Endothelial cell of umbilical vein (primary cell): ENCODE measurements at regions not wholly inside any gene's neighbourhood (a gene's known extent, or its start where the extent isn't known, plus 50 kb on each side); places are given as distances from the start of the nearest gene placed in this dataset.

Source experiments
- BruUV-seq: library from RNA; stranded (reverse); fragments of 400-500 nt; replicated peaks from 2 replicates; lab custom pipeline; 2021; lab: Mats Ljungman, UMichigan
- CTCF ChIA-PET: fragments of 300-600, 350-600 bp; sonication (Branson Sonifier 250); formaldehyde crosslinking; loops from one replicate; lab custom pipeline; 2021; ENCODE audit warnings: antibody characterized with exemption, inconsistent platforms; lab: Charles Lee
- POLR2A ChIA-PET: fragments of 300-600, 350-600 bp; sonication (Branson Sonifier 250); formaldehyde crosslinking; loops from one replicate; lab custom pipeline; 2021; ENCODE audit warnings: antibody characterized with exemption, inconsistent platforms; lab: Charles Lee
- DNase-seq: peaks from one replicate; pipeline ENCODE4 v3.0.0-alpha.2; 2011; ENCODE audit warnings: low read depth, low spot score
- FAIRE-seq: peaks from 2 replicates; lab custom pipeline; 2011; peaks lifted over from hg19 to GRCh38; lab: Jason Lieb, UNC
- H2AFZ ChIP-seq: 2 replicates; pipeline ENCODE4 v1.6.0; 2012; ENCODE audit warnings: low read depth, low read length, control low read depth, inconsistent platforms
- H3K27ac ChIP-seq: 2 replicates; pipeline ENCODE4 v1.5.1; 2011; ENCODE audit warnings: low read depth, mild to moderate bottlenecking, control low read depth, low read length, moderate library complexity; ENCODE audit not compliant: insufficient read depth
- H3K27me3 ChIP-seq, 2 experiments: 2 replicates each; pipeline versions ENCODE4 v1.6.0 to v1.6.1; 2011; ENCODE audit warnings: low read length in 2 of 2, mixed read lengths in 1 of 2; ENCODE audit not compliant: control insufficient read depth in 2 of 2, insufficient read depth in 2 of 2
- H3K36me3 ChIP-seq, 2 experiments: 2 replicates in 1 of 2; 3 replicates in 1 of 2; pipeline ENCODE4 v1.5.1; 2011; ENCODE audit warnings: low read length in 2 of 2, mild to moderate bottlenecking in 1 of 2, moderate library complexity in 1 of 2; ENCODE audit not compliant: control insufficient read depth in 2 of 2, insufficient read depth in 2 of 2; ENCODE audit errors: extremely low read depth in 1 of 2
- H3K4me1 ChIP-seq: 3 replicates; pipeline ENCODE4 v1.5.1; 2011; ENCODE audit warnings: mild to moderate bottlenecking, low read length; ENCODE audit not compliant: control insufficient read depth, insufficient read depth; ENCODE audit errors: extremely low read depth
- H3K4me2 ChIP-seq: 2 replicates; pipeline ENCODE4 v1.6.1; 2011; ENCODE audit warnings: low read length, control low read depth, mixed read lengths; ENCODE audit not compliant: insufficient read depth
- H3K4me3 ChIP-seq, 3 experiments: fragments of 200-600 bp in 1 of 3; sonication (generic), shearing (Covaris generic) in 1 of 3; replicated peaks in 1 of 3; 2 replicates each; pipeline ENCODE4 v1.5.1; 2011 to 2016; ENCODE audit warnings: control low read depth in 3 of 3, low read length in 3 of 3, mild to moderate bottlenecking in 2 of 3, inconsistent platforms in 1 of 3, low read depth in 1 of 3, moderate library complexity in 1 of 3; ENCODE audit not compliant: insufficient read depth in 1 of 3
- H3K79me2 ChIP-seq: 2 replicates; pipeline ENCODE4 v1.6.0; 2012; ENCODE audit warnings: low read length, inconsistent platforms; ENCODE audit not compliant: control insufficient read depth, insufficient read depth
- H3K9ac ChIP-seq: replicated peaks from 2 replicates; pipeline ENCODE3; 2011; ENCODE audit warnings: low read length, control low read depth; ENCODE audit not compliant: insufficient read depth; ENCODE audit errors: extremely low read depth
- H3K9me1 ChIP-seq: replicated peaks from 3 replicates; pipeline ENCODE4 v1.6.0; 2011; ENCODE audit warnings: mild to moderate bottlenecking, low read length; ENCODE audit not compliant: control insufficient read depth, insufficient read depth; ENCODE audit errors: extremely low read depth
- H3K9me3 ChIP-seq: replicated peaks from 2 replicates; pipeline ENCODE4 v1.5.1; 2012; ENCODE audit warnings: low read length, inconsistent platforms; ENCODE audit not compliant: control insufficient read depth, insufficient read depth
- H4K20me1 ChIP-seq: replicated peaks from 2 replicates; pipeline ENCODE3; 2011; ENCODE audit warnings: mild to moderate bottlenecking, low read length; ENCODE audit not compliant: control insufficient read depth, insufficient read depth; ENCODE audit errors: extremely low read depth
- EZH2 ChIP-seq: IDR thresholded peaks from 2 replicates; pipeline ENCODE4 v1.6.1; 2012; ENCODE audit warnings: borderline replicate concordance, low read depth, mild to moderate bottlenecking, moderate library complexity, low read length, inconsistent platforms; ENCODE audit not compliant: severe bottlenecking
- FOS ChIP-seq: IDR thresholded peaks from 2 replicates; pipeline ENCODE4 v1.6.1; 2011; ENCODE audit warnings: mild to moderate bottlenecking, low read length, moderate library complexity, borderline replicate concordance; ENCODE audit not compliant: insufficient read depth
- GATA2 ChIP-seq: IDR thresholded peaks from 2 replicates; pipeline ENCODE4 v1.7.0; 2011; ENCODE audit warnings: low read depth, mild to moderate bottlenecking, moderate library complexity, mixed read lengths, low read length; ENCODE audit not compliant: insufficient read length, insufficient read depth
- JUN ChIP-seq: IDR thresholded peaks from 2 replicates; pipeline ENCODE4 v1.6.1; 2011; ENCODE audit warnings: borderline replicate concordance, low read depth; ENCODE audit not compliant: insufficient read length, insufficient read depth
- MYC ChIP-seq: IDR thresholded peaks from one replicate; pipeline ENCODE4 v1.6.1; 2011; ENCODE audit warnings: mild to moderate bottlenecking, low read depth, low read length
- POLR2A ChIP-seq: IDR thresholded peaks from 2 replicates; pipeline ENCODE4 v1.6.1; 2012; ENCODE audit warnings: low read depth, mild to moderate bottlenecking, control low read depth, low read length
- POLR2AphosphoS5 ChIP-seq: IDR thresholded peaks from 2 replicates; pipeline ENCODE4 v1.6.1; 2012; ENCODE audit warnings: low read depth, mild to moderate bottlenecking, control low read depth, low read length, moderate library complexity; ENCODE audit not compliant: insufficient read depth
- dilution Hi-C: fragments of 300-500 bp; cut with MboI; formaldehyde crosslinking; loops from one replicate; pipeline ENCODE4 v1.15.0; 2019; ENCODE audit warnings: low sequenced_read_pairs; ENCODE audit not compliant: extremely low pct_ligation_motif_present
- intact Hi-C: fragments of 100-400 bp; cut with micrococcal nuclease; formaldehyde crosslinking; loops from one replicate; pipeline ENCODE4 v1.10.0; 2022
- TF ChIP-seq, protein P1 (sequence below), 2 donors: IDR thresholded peaks; 1 replicate in 1 of 2; 2 replicates in 1 of 2; pipeline ENCODE4 v1.5.1; 2011; ENCODE audit warnings: low read length in 2 of 2, mild to moderate bottlenecking in 2 of 2, moderate library complexity in 2 of 2, control low read depth in 1 of 2, inconsistent platforms in 1 of 2, low read depth in 1 of 2; ENCODE audit not compliant: insufficient read depth in 1 of 2; ENCODE audit errors: extremely low read depth in 1 of 2
- TF ChIP-seq, protein P2 (sequence below): IDR thresholded peaks from 2 replicates; pipeline ENCODE4 v1.6.1; 2011; ENCODE audit not compliant: insufficient read depth, insufficient read length

DNA sequence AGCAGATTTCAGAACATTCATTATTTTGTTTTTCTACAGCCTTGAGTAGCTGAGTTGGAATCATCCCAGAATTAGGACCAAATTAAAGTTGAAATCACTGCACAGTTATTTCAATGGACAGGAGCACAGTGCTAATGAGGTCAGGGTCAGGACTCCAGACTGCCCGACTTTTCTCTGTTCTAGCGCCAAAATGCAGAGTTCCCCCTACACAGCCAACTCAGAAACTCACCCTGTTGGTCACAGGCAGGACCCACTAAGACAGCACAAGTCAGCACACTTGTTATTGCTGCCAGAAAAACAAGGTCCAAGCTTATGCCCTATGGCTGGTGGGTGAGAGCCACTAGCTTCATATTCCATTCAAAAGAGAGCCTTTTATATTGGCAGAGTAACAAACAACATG lies 198.1 kb upstream of the KRR1 start:
- DNase-seq (no peak), FAIRE-seq (no peak)
- POLR2A ChIA-PET: no interaction called here
- H3K4me2 ChIP-seq: no peak overlapping the region
- H3K4me3 ChIP-seq: no peak overlapping the region
- BruUV-seq: no TSS peak
- H3K9ac ChIP-seq: no peak overlapping the region
- peaks cover 35% of the 10 kb centered on the region for H3K4me1 ChIP-seq
- dilution Hi-C loops: no loop called here
- H2AFZ ChIP-seq: no peak overlapping the region
- H3K36me3 ChIP-seq: no peaks in the 10 kb centered on the region
- H3K9me1 ChIP-seq: no peaks in the 10 kb centered on the region
- no peaks in the 10 kb centered on the region for H3K27me3 ChIP-seq
- no peak for TF ChIP-seq POLR2AphosphoS5
- TF ChIP-seq, protein P1, sequence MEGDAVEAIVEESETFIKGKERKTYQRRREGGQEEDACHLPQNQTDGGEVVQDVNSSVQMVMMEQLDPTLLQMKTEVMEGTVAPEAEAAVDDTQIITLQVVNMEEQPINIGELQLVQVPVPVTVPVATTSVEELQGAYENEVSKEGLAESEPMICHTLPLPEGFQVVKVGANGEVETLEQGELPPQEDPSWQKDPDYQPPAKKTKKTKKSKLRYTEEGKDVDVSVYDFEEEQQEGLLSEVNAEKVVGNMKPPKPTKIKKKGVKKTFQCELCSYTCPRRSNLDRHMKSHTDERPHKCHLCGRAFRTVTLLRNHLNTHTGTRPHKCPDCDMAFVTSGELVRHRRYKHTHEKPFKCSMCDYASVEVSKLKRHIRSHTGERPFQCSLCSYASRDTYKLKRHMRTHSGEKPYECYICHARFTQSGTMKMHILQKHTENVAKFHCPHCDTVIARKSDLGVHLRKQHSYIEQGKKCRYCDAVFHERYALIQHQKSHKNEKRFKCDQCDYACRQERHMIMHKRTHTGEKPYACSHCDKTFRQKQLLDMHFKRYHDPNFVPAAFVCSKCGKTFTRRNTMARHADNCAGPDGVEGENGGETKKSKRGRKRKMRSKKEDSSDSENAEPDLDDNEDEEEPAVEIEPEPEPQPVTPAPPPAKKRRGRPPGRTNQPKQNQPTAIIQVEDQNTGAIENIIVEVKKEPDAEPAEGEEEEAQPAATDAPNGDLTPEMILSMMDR (IDR thresholded peaks at IDR 0.05; ENCODE audit: extremely low read depth in 1 of 2, insufficient read depth in 1 of 2, low read depth in 1 of 2, low read length in 2 of 2): no peak
- TF ChIP-seq POLR2A: no peak
- no peaks in the 10 kb centered on the region for H3K79me2 ChIP-seq
- no peaks in the 10 kb centered on the region for H4K20me1 ChIP-seq
- no peaks in the 10 kb centered on the region for H3K9me3 ChIP-seq
- intact Hi-C loops: loop anchor here (5.0 kb wide), 1 partner anchor 147 kb away; no protein-coding TSS in a partner anchor
- CTCF ChIA-PET: interaction anchor here (1.1 to 1.6 kb wide), 6 partner anchors 9 to 321 kb away, joined by 3 to 6 read pairs (median 4); no protein-coding TSS in a partner anchor
- H3K27ac ChIP-seq: no peak overlapping the region

DNA sequence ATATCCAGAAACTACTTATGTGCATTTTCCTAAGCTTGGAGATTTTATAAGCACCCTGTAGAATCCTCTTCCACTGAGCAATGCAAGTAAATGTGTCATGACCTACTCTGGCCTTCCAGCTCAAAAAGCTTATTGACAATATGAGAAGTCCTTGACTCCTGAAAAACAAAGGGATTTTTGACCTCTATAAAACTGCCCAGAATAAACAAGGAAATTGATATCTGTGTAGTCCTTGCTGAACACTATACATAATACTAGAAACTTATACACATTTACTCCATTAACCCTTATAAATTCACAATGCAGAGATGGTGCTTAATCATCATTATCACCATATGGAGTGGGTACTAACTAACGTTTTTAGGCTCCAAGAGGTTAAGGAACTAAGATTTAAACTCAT lies 197.4 kb upstream of the KRR1 start:
- dilution Hi-C loops: no loop called here
- H3K79me2 ChIP-seq: no peaks in the 10 kb centered on the region
- no peak overlapping the region for H3K4me2 ChIP-seq
- TF ChIP-seq FOS: no peak
- TF ChIP-seq EZH2: no peak
- no peak for TF ChIP-seq MYC
- TF ChIP-seq POLR2A: no peak
- TF ChIP-seq JUN: no peak
- TF ChIP-seq POLR2AphosphoS5: no peak
- TF ChIP-seq, protein P2, sequence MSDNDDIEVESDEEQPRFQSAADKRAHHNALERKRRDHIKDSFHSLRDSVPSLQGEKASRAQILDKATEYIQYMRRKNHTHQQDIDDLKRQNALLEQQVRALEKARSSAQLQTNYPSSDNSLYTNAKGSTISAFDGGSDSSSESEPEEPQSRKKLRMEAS: no peak
- TF ChIP-seq, protein P1 (IDR thresholded peaks at IDR 0.05; ENCODE audit: extremely low read depth in 1 of 2, insufficient read depth in 1 of 2, low read depth in 1 of 2, low read length in 2 of 2): no peak
- TF ChIP-seq GATA2: no peak
- peaks cover 39% of the 10 kb centered on the region for H3K4me1 ChIP-seq
- no peak overlapping the region for H3K4me3 ChIP-seq
- ChIA-PET POLR2A (no interaction called here), CTCF (interaction anchor here (0.6 to 1.6 kb wide), 3 partner anchors 51 to 527 kb away, joined by 3 to 6 read pairs (median 3); no protein-coding TSS in a partner anchor)
- DNase-seq (no peak), FAIRE-seq (no peak)
- H3K27me3 ChIP-seq: no peaks in the 10 kb centered on the region
- no TSS peak for BruUV-seq
- no peak overlapping the region for H3K9ac ChIP-seq
- no peaks in the 10 kb centered on the region for H4K20me1 ChIP-seq
- H3K27ac ChIP-seq: no peak overlapping the region
- H3K9me3 ChIP-seq: no peaks in the 10 kb centered on the region
- H2AFZ ChIP-seq: no peak overlapping the region
- H3K36me3 ChIP-seq: no peaks in the 10 kb centered on the region
- intact Hi-C loops: loop anchor here (5.0 kb wide), 1 partner anchor 147 kb away; no protein-coding TSS in a partner anchor
- no peaks in the 10 kb centered on the region for H3K9me1 ChIP-seq
